BLaER1 (cell line): ENCODE measurements at regions not wholly inside any gene's neighbourhood (a gene's known extent, or its start where the extent isn't known, plus 50 kb on each side); places are given as distances from the start of the nearest gene placed in this dataset.
A peak's percentile ranks its signal among the peaks of the same experiment; 100 is the strongest.

Source experiments
- H3K27ac ChIP-seq: shearing (Covaris generic); formaldehyde crosslinking; 2 replicates; pipeline ENCODE4 v1.8.1; 2022
- H3K27me3 ChIP-seq: shearing (Covaris generic); formaldehyde crosslinking; 2 replicates; pipeline ENCODE4 v1.8.1; 2022
- H3K36me3 ChIP-seq: shearing (Covaris generic); formaldehyde crosslinking; 2 replicates; pipeline ENCODE4 v1.8.1; 2022
- H3K4me1 ChIP-seq: shearing (Covaris generic); formaldehyde crosslinking; 2 replicates; pipeline ENCODE4 v1.8.1; 2022
- H3K4me2 ChIP-seq: shearing (Covaris generic); formaldehyde crosslinking; 2 replicates; pipeline ENCODE4 v1.8.1; 2022
- H3K4me3 ChIP-seq: shearing (Covaris generic); formaldehyde crosslinking; 2 replicates; pipeline ENCODE4 v1.8.1; 2022
- H3K9ac ChIP-seq: shearing (Covaris generic); formaldehyde crosslinking; 2 replicates; pipeline ENCODE4 v1.8.1; 2022
- H3K9me3 ChIP-seq: shearing (Covaris generic); formaldehyde crosslinking; 2 replicates; pipeline ENCODE4 v1.8.1; 2022
- H4K20me1 ChIP-seq: shearing (Covaris generic); formaldehyde crosslinking; 2 replicates; pipeline ENCODE4 v1.8.1; 2022
- Cebpa-rat ChIP-seq: shearing (Covaris generic); IDR thresholded peaks from 2 replicates; pipeline ENCODE4 v1.8.1; 2022

GRCh38 chr5:34599471-34600117, 56.5 kb upstream of the RAI14 start:
- H3K4me1 ChIP-seq = peaks cover 9% of the 10 kb centered on the region
- no peaks in the 10 kb centered on the region for H4K20me1 ChIP-seq
- no peaks in the 10 kb centered on the region for H3K27me3 ChIP-seq
- no peak for TF ChIP-seq Cebpa-rat
- H3K9ac ChIP-seq = no peak overlapping the region
- H3K27ac ChIP-seq = no peak overlapping the region
- H3K4me3 ChIP-seq = no peak overlapping the region
- H3K9me3 ChIP-seq = no peaks in the 10 kb centered on the region
- H3K36me3 ChIP-seq = no peaks in the 10 kb centered on the region
- no peak overlapping the region for H3K4me2 ChIP-seq

GRCh38 chr5:34600118-34600493, 56.0 kb upstream of the RAI14 start:
- no peaks in the 10 kb centered on the region for H3K36me3 ChIP-seq
- no peak overlapping the region for H3K27ac ChIP-seq
- H3K9me3 ChIP-seq = no peaks in the 10 kb centered on the region
- H3K9ac ChIP-seq = no peak overlapping the region
- TF ChIP-seq Cebpa-rat = no peak
- H3K4me1 ChIP-seq = peaks cover 11% of the 10 kb centered on the region
- no peak overlapping the region for H3K4me2 ChIP-seq
- no peak overlapping the region for H3K4me3 ChIP-seq
- no peaks in the 10 kb centered on the region for H3K27me3 ChIP-seq
- H4K20me1 ChIP-seq = no peaks in the 10 kb centered on the region

DNA sequence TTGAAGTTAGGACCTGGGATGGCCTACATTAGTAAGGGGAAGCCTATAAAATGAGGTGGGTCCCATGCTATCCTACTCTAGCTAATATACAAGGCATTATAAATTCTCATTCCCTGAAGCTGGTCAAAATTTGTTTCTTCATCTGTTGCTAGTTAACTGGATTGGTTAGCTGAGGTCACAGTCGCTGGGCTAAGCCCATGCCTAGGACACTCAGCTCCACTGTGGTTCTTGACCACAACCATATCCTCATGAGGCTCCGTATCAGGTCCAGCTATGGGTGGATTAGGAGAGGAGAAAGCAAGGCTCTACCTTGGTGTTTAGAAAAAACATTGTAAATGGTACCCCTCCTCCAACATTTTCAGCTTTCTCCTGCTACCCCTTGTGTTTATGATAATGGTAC, 52.8 kb upstream of the RAI14 start:
- no peak overlapping the region for H3K4me2 ChIP-seq
- no peaks in the 10 kb centered on the region for H3K9me3 ChIP-seq
- H4K20me1 ChIP-seq = no peaks in the 10 kb centered on the region
- no peak for TF ChIP-seq Cebpa-rat
- H3K4me3 ChIP-seq = no peak overlapping the region
- H3K27ac ChIP-seq = no peak overlapping the region
- H3K27me3 ChIP-seq = no peaks in the 10 kb centered on the region
- no peak overlapping the region for H3K9ac ChIP-seq
- H3K36me3 ChIP-seq = no peaks in the 10 kb centered on the region
- H3K4me1 ChIP-seq = peaks cover 11% of the 10 kb centered on the region

DNA sequence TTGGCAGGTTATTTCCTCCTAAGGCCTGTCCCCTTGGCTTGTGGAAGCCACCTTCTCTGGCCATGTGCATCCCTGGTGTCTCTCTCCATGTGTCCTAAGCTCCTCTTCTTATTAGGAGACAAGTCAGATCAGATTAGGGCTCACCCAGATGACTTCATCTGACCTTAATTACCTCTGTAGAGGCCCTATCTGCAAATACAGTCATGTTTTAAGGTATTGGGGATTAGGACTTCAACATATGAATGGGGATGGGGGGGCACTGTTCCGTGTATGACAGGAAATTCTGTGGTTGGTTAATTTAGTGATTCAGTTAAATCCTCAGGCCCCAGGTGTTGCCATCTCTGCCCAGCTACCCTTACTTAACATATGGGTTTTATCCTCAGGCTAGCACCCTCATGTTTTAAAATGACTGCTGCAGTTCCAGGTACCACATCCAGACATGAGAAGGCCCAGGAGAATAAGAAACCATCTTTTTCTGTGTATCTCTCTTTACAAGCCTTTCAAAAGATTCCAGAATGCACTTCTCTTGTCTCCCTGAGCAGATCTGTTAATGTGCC, 51.9 kb upstream of the RAI14 start:
- H3K9me3 ChIP-seq = no peaks in the 10 kb centered on the region
- no peak overlapping the region for H3K9ac ChIP-seq
- no peaks in the 10 kb centered on the region for H3K27me3 ChIP-seq
- no peaks in the 10 kb centered on the region for H3K36me3 ChIP-seq
- H3K4me2 ChIP-seq = peak overlapping the region; percentile 31
- no peak for TF ChIP-seq Cebpa-rat
- H3K4me3 ChIP-seq = no peak overlapping the region
- H4K20me1 ChIP-seq = no peaks in the 10 kb centered on the region
- H3K27ac ChIP-seq = 0 out of 2 replicates have a peak overlapping the region, but pooled peaks have one; percentile 0
- H3K4me1 ChIP-seq = peaks cover 11% of the 10 kb centered on the region

GRCh38 chr5:34606101-34606500, 50.0 kb upstream of the RAI14 start:
- H3K27me3 ChIP-seq = no peaks in the 10 kb centered on the region
- H3K4me2 ChIP-seq = no peak overlapping the region
- no peak overlapping the region for H3K4me3 ChIP-seq
- H3K4me1 ChIP-seq = peaks cover 11% of the 10 kb centered on the region
- H3K27ac ChIP-seq = no peak overlapping the region
- TF ChIP-seq Cebpa-rat = no peak
- H3K36me3 ChIP-seq = no peaks in the 10 kb centered on the region
- H3K9ac ChIP-seq = no peak overlapping the region
- no peaks in the 10 kb centered on the region for H3K9me3 ChIP-seq
- no peaks in the 10 kb centered on the region for H4K20me1 ChIP-seq
